ENCODE measurements at regions not wholly inside any gene's neighbourhood (a gene's known extent, or its start where the extent isn't known, plus 50 kb on each side); places are given as distances from the start of the nearest gene placed in this dataset.

- no peak for TF ChIP-seq CTCF (IDR thresholded peaks at IDR 0.05)
- TF ChIP-seq POLR2A (IDR thresholded peaks at IDR 0.05) = no peak
These were observed 85.7 kb downstream of the ADRB2 start for GRCh38 chr5:148912146-148912545.
